SKM-1 (cell line): ENCODE measurements at regions not wholly inside any gene's neighbourhood (a gene's known extent, or its start where the extent isn't known, plus 50 kb on each side); places are given as distances from the start of the nearest gene placed in this dataset.
"Not testable (repeated sequence)": the region's sequence is repeated elsewhere in the genome, so short reads cannot be mapped to it uniquely, and the experiment has no call there.

ENCODE experiments used
- DNase-seq: peaks from one replicate; lab custom pipeline; 2025; ENCODE audit not compliant: unreplicated experiment; lab: John Stamatoyannopoulos, UW

DNA sequence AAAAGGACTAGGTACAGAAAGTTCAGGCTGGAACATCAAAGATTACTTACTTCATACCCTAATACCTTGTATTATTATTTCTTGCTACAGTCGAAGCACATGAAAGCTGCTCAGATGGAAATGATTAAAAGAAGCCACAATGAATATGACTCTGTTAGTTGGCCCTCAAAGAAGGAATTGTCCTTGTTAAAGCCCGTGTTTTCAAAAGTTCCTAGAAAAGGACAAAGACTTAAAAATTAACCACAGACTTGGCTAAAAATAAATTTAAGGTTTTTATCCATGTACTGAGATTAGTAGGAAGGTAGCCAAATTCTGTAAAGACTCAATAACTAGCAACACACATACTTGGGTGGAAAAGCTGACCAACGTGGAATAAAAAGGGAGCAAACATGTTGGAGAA, 251.0 kb upstream of the RARB start:
- no peak for DNase-seq

GRCh38 chr3:25178672-25179071, 249.4 kb upstream of the RARB start:
- no peak for DNase-seq

DNA sequence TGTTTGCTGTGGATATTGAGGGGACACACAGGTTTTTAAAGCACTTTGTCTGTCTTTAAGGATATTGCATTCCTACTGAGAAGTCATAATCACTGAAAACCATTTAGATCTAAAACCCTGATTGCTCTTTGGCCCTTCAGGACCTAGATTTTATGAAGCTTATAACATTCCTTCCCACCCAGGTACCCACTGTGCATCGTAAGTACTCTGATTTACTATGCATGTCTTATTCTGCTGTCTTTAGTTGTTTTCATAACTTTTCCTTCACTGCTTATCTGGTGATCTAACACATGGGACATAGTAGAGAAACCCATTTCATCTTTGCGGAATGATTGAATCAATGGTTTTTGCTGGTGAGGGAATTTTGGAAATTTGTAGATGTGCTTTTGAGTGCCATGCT, 247.0 kb upstream of the RARB start:
- DNase-seq, result no peak

- no peak for DNase-seq
Observed at GRCh38 chr3:25182794-25183193, 245.3 kb upstream of the RARB start.

DNA sequence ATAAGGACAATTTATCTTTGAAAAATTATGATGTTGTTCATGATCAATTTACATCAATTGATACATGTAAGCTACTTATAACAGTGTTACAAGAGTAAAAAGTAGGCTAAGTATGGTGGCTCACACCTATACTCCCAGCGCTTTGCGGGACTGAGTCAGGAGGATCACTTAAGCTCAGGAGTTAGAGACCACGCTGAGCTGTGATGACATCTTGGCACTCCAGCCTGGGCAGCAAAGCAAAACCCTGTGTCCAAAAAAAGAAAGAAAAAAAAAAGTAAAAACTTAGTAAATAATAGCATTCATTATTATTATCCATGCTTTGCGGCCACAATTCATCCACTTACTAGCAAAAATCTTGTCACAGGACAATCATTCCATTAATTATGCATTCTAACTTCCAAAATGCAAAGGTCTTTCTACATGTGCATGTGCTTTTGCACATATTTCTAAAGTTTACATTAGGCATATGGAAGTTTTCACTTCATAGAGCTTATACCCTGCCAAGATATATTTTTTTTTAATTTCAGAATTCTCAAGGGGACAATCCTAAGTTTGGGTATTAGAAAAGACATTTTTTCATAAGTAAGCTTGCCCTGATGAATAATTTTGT, 243.3 kb upstream of the RARB start:
- no peak for DNase-seq

DNA sequence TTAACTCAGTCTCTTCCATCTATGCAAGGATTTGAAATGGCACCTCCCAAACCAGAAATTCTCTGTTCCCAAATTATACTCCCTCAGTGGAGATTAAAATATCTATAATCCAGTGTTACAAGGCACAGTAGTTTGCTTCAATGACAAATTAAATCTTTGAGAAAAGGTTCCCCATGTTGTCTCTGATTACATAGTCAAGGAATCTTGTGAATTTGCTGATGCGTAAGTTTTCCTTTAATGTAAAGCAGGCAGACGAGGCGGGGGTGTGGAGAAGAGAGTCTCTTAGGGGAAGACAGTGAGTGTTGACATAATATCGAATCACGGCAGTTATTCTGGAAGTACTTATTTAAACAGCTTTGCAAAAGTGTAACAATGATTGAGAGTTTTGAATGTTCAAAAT, 236.4 kb upstream of the RARB start:
- DNase-seq, result no peak

DNA sequence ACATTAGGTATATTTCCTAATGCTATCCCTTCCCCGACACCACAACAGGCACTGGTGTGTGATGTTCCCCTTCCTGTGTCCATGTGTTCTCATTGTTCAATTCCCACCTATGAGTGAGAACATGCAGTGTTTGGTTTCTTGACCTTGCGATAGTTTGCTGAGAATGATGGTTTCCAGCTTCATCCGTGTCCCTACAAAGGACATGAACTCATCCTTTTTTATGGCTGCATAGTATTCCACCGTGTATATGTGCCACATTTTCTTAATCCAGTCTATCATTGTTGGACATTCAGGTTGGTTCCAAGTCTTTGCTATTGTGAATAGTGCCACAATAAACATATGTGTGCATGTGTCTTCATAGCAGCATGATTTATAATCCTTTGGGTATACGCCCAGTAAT, 228.5 kb upstream of the RARB start:
- DNase-seq, result not testable (repeated sequence)

GRCh38 chr3:25212736-25213135, 215.3 kb upstream of the RARB start:
- no peak for DNase-seq

DNA sequence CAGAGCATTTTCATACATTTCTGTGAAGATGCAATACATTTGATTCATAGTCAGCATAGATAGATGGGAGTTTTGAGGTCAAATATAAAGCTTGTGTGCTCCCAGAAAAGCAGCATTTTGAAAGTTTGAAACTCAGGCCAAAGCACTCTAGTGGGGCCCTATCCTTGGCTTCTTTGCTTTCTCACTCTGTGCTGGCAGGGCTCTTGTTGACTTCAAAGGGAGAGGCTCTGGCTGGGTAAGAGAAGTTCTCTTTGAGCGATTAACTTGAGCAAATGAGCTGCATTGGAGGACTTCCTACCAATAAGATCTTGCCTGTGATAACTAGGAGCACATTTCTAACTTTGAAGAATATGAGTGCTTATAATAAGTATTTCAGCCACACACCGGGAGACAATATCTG, 214.0 kb upstream of the RARB start:
- DNase-seq, result no peak

- no peak for DNase-seq
Observed at GRCh38 chr3:25218362-25218761, 209.7 kb upstream of the RARB start.

GRCh38 chr3:25226747-25227146, 201.3 kb upstream of the RARB start:
- DNase-seq, result no peak

GRCh38 chr3:25229586-25229985, 198.5 kb upstream of the RARB start:
- DNase-seq, result no peak

GRCh38 chr3:25235031-25235430, 193.0 kb upstream of the RARB start:
- no peak for DNase-seq

- no peak for DNase-seq
Observed at GRCh38 chr3:25235466-25235865, 192.6 kb upstream of the RARB start.

GRCh38 chr3:25237602-25238001, 190.5 kb upstream of the RARB start:
- DNase-seq, result no peak

DNA sequence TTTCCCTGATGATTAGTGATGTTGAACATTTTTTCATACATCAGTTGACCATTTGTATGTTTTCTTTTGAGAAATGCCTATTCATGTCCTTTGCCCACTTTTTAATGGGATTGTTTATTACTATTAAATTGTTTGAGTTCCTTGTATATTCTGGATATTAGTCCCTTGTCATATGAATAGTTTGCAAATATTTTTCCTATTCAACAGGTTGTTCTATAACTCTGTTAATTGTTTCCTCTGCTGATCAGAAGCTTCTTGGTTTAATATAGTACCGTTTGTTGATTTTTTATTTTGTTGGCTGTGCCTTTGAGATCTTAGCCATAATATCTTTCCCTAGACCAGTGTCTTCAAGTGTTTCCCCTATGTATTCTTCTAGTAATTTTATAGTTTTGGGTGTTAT, 189.0 kb upstream of the RARB start:
- DNase-seq, result no peak

DNA sequence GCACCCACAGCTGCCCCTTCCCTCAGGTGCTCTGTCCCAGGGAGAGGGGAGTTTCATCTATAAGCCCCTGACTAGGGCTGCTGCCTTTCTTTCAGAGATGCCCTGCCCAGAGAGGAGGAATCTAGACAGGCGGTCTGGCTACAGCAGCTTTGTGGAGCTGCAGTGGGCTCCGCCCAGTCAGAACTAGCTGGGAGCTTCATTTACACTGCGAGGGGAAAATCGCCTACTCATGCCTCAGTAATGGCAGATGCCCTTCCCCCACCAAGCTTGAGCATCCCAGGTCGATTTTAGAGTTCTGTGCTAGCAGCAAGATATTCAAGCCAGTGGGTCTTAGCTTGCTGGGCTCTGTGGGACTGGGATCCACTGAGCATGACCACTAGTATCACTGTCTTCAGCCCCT, 181.2 kb upstream of the RARB start:
- DNase-seq, result no peak

DNA sequence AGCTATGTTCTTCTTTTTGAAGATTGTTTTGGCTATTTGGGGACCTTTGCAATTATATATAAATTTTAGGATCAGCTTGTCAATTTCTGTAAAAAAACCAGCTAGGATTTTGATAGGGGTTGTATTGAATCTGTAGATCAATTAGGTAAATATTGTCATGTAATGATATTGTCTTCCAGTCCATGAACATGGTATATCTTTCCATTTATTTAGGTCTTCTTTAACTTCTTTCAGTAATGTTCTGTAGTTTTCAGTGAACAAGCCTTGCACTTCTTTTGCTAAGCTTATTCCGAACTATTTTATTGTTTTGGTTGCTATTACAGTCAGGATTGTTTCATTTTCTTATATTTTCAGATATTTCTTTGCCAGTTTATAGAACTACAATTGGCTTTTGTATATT, 175.8 kb upstream of the RARB start:
- no peak for DNase-seq

DNA sequence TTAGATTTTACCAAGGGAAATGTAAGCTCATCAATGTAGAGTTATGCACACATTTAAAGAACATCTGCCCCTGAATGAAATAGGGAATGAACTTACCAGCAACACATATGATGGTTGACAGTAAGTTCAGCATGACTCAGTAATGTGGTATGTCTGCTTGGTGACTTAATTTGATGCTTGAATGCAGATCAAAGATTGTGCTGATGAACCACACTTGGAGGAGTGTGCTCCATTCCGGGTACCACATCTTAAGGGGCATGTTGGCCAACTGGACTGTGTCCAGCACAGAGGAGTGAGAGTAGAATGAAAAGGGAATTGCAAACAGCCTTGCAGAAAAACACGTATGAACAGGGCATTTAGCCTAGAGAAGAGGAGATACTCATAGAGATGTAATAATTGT, 171.0 kb upstream of the RARB start:
- no peak for DNase-seq

DNA sequence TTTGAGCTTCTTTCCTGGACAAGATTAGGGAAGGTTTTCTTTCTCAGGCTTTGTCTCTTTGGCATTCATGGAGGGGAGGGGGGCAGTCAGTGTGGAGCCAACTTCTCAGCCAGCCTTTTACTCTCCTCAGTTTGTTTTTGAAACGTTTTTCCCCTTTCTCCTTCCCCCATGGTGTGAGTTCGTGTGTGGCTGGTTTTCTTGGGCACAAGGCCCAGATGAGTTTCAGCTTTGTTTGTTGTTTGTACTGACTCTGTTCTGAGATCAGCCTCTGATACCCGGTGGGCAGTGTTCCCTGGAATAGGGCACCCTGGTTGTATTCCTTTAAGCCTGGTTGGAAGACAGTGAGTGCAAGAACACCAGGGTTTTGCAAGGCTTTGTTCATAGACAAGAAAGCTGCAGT, 168.2 kb upstream of the RARB start:
- no peak for DNase-seq

DNA sequence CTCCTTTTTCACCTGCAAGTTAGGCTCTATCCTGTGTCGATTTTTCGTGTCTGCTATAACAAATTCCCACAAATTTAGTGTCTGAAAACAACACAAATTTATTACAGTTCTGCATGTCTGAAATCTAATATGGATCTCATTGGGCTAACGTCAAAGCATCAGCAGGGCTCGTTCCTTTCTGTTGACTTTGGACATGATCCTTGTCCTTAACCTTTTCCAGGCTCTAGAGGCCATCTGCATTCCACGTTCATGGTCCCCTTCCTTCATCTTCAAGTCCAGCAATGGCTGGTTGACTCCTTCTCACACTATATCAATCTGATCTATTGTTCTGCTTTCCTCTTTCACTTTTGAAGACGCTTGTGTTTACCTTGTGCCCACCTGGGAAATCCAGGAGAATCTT, 165.7 kb upstream of the RARB start:
- no peak for DNase-seq

DNA sequence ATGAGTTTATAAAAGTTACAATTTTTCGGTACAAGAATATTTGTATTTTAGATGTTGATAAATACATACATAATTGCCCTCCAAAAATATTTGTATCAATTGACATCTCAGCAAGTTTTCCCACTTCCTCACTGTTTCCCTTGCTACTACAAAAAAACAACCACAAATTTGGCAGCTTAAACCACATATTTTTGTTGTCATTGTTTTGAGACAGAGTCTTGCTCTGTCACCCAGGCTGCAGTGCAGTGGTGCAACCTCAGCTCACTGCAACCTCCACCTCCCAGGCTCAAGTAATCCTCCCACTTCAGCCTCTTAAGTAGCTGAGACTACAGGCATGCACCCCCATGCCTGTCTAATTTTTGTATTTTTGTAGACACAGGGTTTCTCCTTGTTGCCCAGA, 162.8 kb upstream of the RARB start:
- DNase-seq, result no peak

- DNase-seq, result no peak
Observed at GRCh38 chr3:25266677-25267076, 161.4 kb upstream of the RARB start.

DNA sequence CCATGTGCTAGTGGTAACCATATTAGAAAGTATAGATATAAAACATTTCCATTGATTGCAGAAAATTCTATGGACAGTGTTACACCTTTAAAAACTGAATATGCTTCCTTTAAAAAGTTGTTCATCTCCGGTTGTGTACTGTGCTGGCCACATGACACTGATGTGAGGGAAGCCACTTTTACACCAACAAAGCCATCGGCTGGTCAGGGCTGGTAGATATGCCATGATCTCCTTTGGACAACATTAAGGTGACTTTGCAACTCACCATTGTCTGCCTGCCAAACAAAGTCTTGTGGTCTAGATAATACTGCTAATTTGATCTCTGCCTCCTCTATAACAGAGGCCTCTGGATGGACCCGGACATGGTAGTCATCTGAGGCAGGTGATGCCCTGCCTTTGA, 156.0 kb upstream of the RARB start:
- no peak for DNase-seq
